Testis (tissue), 2 donors: ENCODE measurements at regions not wholly inside any gene's neighbourhood (a gene's known extent, or its start where the extent isn't known, plus 50 kb on each side); places are given as distances from the start of the nearest gene placed in this dataset.

Experiments
- DNase-seq: peaks from one replicate; pipeline ENCODE4 v3.0.0-alpha.2; 2019
- H3K27ac ChIP-seq, 2 donors: fragments of 200-600 bp; sonication (generic); one replicate each; pipeline ENCODE4 v1.5.1; 2019
- H3K27me3 ChIP-seq: fragments of 200-600 bp; sonication (generic); one replicate; pipeline ENCODE4 v1.5.1; 2019
- H3K36me3 ChIP-seq: fragments of 200-600 bp; sonication (generic); one replicate; pipeline ENCODE4 v1.5.1; 2017; ENCODE audit warnings: low read depth; ENCODE audit errors: missing control alignments
- H3K4me1 ChIP-seq: fragments of 200-600 bp; sonication (generic); one replicate; pipeline ENCODE4 v1.5.1; 2019
- H3K4me3 ChIP-seq, 2 donors: fragments of 200-600 bp; sonication (generic); one replicate each; pipeline ENCODE4 v1.5.1; 2017 to 2019
- H3K9me3 ChIP-seq: fragments of 200-600 bp; sonication (generic); one replicate; pipeline ENCODE4 v1.5.1; 2017
- POLR2A ChIP-seq: fragments of 450-650 bp; IDR thresholded peaks from one replicate; pipeline ENCODE4 v1.6.1; 2017; ENCODE audit warnings: antibody characterized with exemption, mild to moderate bottlenecking, moderate library complexity
- WGBS, 2 donors: methylation state at CpG; one replicate each; pipeline ENCODE4 v1.1.5; 2018; 5-methylcytosine and 5-hydroxymethylcytosine counted together
- intact Hi-C: fragments of 100-400 bp; cut with DNase I; formaldehyde crosslinking; loops from one replicate; pipeline ENCODE4 v1.15.1; 2023; ENCODE audit warnings: low total_unique reads
- TF ChIP-seq, protein P1 (sequence below), 3 experiments: fragments of 450-650 bp in 2 of 3; fragments of 200-600 bp in 1 of 3; sonication (generic) in 1 of 3; IDR thresholded peaks; one replicate each; pipeline ENCODE4 v1.5.1; 2016 to 2019; ENCODE audit warnings: antibody characterized with exemption in 3 of 3, mild to moderate bottlenecking in 2 of 3, moderate library complexity in 1 of 3

DNA sequence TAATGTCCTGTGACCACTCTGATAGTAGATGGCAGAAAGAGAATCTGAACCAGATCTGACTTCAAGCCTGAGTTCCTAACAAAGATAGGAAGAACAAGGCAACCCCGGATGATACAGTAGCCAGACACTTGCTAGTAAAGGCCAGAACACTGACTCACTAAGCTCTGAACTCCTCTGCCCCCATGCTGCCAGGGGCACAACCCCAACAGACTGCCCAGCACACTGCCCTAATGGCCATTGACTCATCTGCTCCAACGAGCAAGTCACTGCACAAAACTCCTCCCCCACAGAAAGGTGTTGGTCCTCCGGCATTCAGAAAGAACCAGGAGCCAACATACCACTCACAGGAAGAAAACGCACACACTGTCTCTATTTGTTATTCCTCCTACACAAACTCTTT, 179.6 kb upstream of the NUDT4 start:
- WGBS, 2 donors, result 39 to 54% methylated on average over 4 of the region's 4 CpGs
- Histone ChIP-seq H3K27me3 (no peaks in the 10 kb centered on the region), H3K4me1 (peaks cover 6% of the 10 kb centered on the region), H3K9me3 (no peaks in the 10 kb centered on the region), H3K4me3 (no peak overlapping the region), H3K36me3 (no peaks in the 10 kb centered on the region), H3K27ac (no peak overlapping the region)
- intact Hi-C loops, result no loop called here
- DNase-seq, result no peak
- TF ChIP-seq POLR2A, result no peak
- TF ChIP-seq, protein P1, sequence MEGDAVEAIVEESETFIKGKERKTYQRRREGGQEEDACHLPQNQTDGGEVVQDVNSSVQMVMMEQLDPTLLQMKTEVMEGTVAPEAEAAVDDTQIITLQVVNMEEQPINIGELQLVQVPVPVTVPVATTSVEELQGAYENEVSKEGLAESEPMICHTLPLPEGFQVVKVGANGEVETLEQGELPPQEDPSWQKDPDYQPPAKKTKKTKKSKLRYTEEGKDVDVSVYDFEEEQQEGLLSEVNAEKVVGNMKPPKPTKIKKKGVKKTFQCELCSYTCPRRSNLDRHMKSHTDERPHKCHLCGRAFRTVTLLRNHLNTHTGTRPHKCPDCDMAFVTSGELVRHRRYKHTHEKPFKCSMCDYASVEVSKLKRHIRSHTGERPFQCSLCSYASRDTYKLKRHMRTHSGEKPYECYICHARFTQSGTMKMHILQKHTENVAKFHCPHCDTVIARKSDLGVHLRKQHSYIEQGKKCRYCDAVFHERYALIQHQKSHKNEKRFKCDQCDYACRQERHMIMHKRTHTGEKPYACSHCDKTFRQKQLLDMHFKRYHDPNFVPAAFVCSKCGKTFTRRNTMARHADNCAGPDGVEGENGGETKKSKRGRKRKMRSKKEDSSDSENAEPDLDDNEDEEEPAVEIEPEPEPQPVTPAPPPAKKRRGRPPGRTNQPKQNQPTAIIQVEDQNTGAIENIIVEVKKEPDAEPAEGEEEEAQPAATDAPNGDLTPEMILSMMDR (IDR thresholded peaks at IDR 0.05), result no peak

DNA sequence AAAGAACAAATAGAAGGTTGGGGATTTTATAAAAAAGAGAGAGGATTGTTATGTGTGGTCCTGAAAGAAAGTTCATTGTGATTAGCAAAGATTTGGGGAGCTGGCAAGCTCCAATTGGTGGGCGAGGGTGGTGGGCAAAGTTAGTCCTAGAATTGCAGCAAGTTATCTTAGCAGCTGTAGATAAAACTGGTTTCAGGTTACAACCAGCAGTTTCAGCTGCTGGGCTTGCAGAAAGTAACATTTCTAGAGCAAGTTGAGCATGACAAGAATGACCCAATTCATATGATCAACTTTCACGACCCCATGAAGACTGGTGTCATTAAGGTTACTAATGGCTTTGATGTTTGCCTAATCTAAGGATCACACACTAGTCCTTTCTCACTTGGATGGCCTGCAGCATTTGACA, 177.9 kb upstream of the NUDT4 start:
- DNase-seq, result no peak
- H3K4me1 ChIP-seq, result peaks cover 6% of the 10 kb centered on the region
- no peak overlapping the region for H3K4me3 ChIP-seq
- 31 to 45% methylated on average over 2 of the region's 2 CpGs for WGBS, 2 donors
- intact Hi-C loops, result no loop called here
- TF ChIP-seq POLR2A, result no peak
- TF ChIP-seq, protein P1 (IDR thresholded peaks at IDR 0.05), result no peak
- no peaks in the 10 kb centered on the region for H3K36me3 ChIP-seq
- no peaks in the 10 kb centered on the region for H3K27me3 ChIP-seq
- H3K9me3 ChIP-seq, result no peaks in the 10 kb centered on the region
- no peak overlapping the region for H3K27ac ChIP-seq

- Histone ChIP-seq H3K4me3 (no peak overlapping the region), H3K4me1 (peaks cover 6% of the 10 kb centered on the region), H3K36me3 (no peaks in the 10 kb centered on the region), H3K27ac (no peak overlapping the region), H3K9me3 (no peaks in the 10 kb centered on the region), H3K27me3 (no peaks in the 10 kb centered on the region)
- WGBS, 2 donors, result 60 to 65% methylated on average over 7 of the region's 7 CpGs
- intact Hi-C loops, result no loop called here
- peak; percentile 21 for DNase-seq
- TF ChIP-seq, protein P1 (IDR thresholded peaks at IDR 0.05), result no peak
- TF ChIP-seq POLR2A, result no peak
Observed at GRCh38 chr12:93200291-93200917, 177.3 kb upstream of the NUDT4 start.

GRCh38 chr12:93201990-93202389, 175.7 kb upstream of the NUDT4 start:
- Histone ChIP-seq H3K36me3 (no peaks in the 10 kb centered on the region), H3K9me3 (no peaks in the 10 kb centered on the region), H3K4me1 (peaks cover 6% of the 10 kb centered on the region), H3K4me3 (no peak overlapping the region), H3K27me3 (no peaks in the 10 kb centered on the region), H3K27ac (no peak overlapping the region)
- no peak for DNase-seq
- intact Hi-C loops, result no loop called here
- 95 to 97% methylated on average over 6 of the region's 6 CpGs for WGBS, 2 donors
- TF ChIP-seq, protein P1 (IDR thresholded peaks at IDR 0.05), result no peak
- no peak for TF ChIP-seq POLR2A

GRCh38 chr12:93202688-93203087, 175.0 kb upstream of the NUDT4 start:
- no peak for DNase-seq
- Histone ChIP-seq H3K27ac (no peak overlapping the region), H3K36me3 (no peaks in the 10 kb centered on the region), H3K4me1 (peaks cover 6% of the 10 kb centered on the region), H3K9me3 (no peaks in the 10 kb centered on the region), H3K27me3 (no peaks in the 10 kb centered on the region), H3K4me3 (no peak overlapping the region)
- intact Hi-C loops, result no loop called here
- TF ChIP-seq, protein P1 (IDR thresholded peaks at IDR 0.05), result no peak
- TF ChIP-seq POLR2A, result no peak
- WGBS, 2 donors, result 89 to 90% methylated on average over 2 of the region's 2 CpGs
